ENCODE measurements at regions not wholly inside any gene's neighbourhood (a gene's known extent, or its start where the extent isn't known, plus 50 kb on each side); places are given as distances from the start of the nearest gene placed in this dataset.

DNA sequence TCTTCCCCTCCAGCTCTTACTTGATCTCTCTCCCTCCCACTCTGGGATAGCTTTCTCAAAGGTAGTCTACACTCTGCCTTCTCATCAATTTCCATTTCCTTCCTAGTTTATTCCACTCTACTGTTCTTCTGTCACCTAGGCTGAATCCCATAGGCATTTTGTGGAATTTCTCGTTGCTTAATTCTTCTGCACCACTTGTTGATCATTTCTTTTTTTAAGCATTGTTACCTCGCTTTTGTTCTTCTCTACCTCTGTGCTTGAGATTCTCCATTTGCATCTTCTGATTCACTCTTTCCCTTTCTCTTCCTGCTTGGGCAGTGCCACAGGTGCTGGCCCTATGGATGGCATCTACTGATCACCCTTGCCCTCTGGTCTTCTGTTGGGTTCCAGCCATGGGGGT lies 567.2 kb downstream of the CDH26 start:
- no peak for DNase-seq

DNA sequence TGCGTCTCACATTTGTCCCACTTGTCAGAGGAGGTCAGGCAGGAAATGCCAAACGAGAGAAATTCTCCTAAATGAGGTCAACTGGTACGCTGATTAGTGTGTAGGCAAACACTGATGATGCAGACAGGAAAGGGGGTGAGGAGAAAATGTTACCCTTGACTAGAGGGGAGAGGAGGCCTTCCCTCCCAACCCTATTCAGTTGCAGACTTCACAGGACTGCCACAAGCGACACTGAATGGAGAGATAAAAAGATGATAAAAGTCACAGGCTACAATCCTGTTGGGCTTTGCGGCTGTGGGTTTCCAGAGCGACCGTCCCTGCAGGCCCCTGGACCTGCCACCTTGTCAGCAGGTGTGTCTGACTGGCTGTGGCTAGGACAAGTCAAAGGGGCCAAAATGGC lies 569.4 kb downstream of the CDH26 start:
- no peak for DNase-seq

DNA sequence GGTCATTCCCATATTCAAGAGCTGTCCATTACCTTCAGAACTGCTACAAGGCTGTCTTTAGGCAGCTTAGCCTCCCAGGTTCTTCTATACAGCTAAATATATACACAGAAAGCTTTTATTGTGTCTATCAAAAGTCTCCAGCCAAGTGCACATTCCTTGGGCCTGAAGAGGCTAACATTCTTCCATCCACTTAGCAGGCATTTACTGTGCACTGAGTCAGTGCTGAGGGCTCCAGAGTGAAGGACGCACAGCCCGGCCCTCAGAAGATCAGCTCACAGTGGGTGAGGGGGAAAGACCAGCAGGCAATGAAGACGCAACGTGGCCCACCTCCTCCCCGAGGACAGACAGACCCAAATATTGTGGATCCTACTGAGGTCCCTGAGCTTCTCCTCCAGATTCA lies 569.9 kb downstream of the CDH26 start:
- no peak for DNase-seq

DNA sequence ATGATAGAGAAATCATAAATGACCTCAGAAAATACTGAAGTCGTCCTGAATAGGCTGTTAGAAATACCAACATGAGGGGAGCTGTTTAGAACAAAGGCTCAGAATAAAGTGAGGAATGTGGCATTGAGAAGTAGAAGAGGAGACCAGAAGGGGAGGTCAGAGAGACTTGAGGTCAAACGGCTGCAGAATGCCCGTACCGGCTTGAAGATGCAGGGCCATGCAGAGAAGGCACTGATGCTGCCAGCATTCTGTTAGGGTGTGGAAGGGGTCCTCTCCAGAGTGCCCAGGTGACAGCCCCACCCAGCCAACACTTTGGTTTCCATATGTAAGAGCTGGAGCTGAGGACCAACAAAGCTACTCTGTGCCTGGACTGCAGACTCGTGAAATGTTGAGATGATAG lies 570.9 kb downstream of the CDH26 start:
- DNase-seq, result no peak

DNA sequence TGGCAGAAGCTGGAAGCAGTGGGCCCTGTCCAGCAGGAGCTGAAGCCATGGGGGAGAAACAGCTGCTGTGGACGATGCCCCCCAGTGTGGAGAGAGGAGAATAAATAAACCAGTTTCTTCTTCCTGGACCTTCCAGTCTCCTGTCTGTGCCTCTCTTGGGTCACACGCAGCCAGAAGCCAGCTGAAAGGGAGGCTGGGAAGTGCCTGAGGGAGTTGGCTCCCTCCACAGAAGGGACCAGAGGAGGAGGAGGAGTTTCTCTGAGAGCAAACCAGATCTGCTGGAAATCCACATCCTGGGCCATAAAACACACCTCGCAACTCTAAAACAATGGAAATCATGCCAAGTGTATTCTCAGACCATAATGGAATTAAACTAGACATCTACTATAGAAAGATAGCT lies 577.0 kb downstream of the CDH26 start:
- no peak for DNase-seq

DNA sequence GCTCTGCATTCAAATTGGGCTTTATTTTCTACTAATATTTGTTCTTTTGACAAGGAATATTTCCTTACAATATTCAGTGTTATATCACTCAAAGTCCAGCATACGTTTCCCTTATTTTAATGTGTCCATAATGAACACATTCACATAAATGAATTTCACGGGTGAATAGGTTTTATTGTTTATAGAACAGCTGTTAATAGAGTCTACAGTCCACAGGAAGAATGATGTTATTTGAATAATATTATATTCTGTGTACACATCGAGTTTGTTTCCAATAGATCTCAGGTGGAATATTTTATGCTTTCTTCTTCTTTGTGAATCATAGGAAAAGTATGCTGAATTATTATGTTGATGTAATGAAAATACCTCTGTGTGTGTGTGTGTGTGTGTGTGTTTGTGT lies 582.4 kb downstream of the CDH26 start:
- DNase-seq, result no peak

DNA sequence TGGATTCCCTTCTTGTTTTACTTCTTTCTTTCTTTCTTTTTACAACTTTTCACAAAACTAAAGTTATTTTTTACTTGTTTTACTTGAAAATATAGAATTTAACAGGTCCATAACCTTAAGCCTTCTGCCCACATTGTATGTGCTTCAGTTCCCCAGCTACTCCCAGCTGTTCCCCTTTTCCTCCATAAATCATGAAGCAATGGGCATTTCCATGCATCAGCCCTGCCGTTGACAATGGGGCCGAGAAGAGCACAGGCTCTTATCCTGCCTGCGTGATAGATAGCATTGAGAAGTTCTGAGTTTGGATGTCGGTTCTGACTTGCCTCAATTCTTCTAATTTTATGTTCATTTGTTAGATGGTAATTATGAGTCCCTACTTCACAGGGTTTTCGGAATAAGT lies 583.8 kb downstream of the CDH26 start:
- no peak for DNase-seq

DNA sequence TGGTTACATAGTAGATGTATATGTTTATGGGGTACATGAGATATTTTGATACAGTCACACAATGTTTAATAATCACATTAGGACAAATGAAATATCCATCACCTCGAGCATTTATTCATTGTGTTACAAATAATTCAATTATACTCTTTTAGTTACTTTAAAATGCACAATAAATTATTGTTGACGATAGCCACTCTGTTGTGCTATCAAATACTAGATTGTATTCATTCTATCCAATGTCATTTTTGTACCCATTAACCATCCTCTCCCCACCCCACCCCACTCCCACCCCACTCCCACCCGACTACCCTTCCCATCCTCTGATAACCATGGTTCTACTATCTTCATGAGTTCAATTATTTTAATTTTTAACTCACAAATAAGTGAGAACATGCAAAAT lies 585.4 kb downstream of the CDH26 start:
- no peak for DNase-seq

DNA sequence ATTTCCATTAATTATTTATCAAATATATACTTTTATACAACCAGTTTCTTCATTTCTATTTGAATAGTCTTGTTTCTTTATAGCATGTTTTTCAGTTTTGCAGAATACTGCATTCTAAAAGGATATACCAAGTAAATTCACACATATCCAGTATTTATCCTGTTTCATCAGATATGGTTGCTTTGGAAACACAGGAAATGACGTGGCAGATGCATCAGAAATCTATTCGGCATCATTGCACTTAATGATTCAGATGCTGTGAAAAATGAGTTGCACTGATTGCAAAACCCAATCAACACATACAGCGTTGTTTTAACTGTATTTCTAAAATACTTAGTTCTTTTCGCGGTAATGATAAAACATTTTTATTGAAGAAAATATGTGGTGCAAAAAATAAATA lies 594.9 kb downstream of the CDH26 start:
- no peak for DNase-seq

DNA sequence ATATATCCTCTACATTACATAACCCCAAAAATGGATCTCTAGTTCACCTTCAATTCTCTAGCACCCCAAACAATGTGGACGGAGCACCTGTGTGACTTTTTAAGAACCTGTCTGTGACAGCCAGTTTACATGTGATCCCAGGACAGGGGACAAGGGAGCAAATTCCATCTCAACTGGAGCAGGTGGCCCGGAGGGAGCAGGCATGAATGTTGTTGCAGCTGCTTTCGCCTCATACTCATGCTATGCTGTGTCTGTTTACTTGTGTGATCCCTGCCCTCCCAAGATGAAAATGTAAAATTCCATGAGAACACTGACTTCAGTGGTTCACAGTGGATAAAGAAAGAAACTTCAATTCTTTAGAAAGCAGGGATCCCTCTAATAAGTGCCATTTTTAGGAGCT lies 600.3 kb downstream of the CDH26 start:
- no peak for DNase-seq

DNA sequence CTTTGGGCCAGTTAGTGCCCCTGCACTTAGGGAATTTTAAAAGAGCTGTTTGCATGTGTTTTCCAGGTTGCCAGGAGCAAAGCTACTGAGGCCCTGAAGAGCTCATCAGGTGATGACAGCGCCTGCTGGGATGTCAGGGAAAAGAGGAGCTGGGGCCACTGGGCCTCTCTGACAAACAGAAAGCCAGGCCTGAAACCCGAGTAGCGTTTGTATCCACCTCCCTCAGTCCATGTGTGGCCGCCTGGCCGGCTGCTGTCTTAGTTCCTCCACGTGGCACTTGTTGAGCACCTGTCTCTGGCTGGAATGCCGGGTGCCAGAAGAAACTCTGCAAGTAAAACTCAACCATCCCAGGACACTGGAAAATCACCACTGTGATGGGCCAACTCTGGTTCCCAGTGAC lies 601.2 kb downstream of the CDH26 start:
- DNase-seq, result no peak

DNA sequence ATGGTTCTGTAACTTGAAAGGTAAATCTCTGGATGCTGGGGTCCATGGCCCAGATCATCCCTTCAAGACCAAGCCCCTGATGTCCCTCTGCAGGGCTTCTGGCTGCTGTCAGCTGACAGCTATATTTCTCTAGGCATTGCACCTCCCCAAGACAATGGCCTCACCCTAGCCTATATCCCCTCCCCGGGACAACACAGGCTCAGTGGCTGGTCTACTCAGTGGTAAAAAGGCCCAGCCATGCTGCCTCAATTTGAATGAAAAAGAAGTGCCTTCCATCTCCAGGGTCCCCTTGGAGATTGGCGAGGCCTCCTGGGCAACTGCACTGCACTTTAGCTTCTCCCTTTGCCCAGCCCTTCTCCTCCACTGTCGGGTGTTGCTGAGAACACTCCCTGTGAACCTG lies 602.8 kb downstream of the CDH26 start:
- DNase-seq, result no peak

DNA sequence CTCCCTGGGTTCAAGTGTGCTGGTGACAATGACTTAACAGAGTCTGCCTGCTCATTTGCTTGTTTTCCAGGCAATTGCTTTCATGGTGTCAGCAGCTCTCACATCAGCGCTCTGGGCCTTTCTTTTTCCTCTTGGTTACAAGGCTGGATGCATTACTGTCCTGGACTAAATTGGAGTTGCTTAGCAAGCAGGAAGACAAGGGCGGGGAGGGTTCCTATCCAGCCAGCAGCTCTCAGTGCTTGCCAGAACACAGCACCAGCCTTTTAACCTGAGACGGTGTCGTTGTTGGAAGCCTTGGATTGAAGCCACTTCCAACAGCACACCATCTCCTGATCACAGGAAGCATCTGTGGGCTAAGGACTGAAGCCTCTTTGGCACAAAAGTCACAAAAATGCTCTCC lies 606.9 kb downstream of the CDH26 start:
- no peak for DNase-seq

DNA sequence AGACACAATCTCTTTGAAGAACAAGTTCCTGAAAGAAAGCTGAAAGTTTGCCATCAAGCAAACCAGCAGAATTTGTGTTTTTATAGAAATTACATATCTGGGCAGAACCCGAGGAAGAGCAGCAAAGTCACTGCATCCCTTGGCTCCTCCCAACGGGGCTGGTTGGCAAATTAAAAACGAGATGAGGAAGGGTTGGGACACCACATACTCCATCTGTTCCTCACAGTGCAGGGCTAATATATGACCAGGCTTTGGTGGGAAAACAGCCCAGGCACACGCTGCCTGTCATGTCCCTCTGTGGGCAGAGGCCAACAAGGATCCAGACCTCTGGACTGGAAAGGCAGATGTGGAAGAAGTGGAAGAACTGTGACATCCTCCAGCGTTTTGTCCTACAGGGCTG lies 607.3 kb downstream of the CDH26 start:
- no peak for DNase-seq

DNA sequence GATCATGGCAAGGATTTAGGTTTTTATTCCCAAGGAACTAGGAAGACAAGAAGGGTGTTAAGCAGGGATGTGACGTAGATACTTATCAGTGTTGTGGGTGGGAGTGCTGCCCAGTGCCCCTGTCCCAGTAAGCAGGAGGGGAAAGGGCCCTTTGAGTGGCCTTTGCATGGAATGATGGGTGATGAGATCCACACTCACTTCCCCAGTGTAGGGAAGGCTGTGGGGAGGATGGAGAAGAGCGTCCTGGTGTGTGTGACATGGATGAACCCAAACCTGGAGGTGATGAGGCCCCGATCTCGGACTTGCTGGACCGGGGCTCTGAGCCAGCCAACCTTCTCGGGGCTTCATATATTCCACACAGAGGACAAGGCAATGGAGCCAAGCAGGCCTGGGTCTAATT lies 610.9 kb downstream of the CDH26 start:
- no peak for DNase-seq

DNA sequence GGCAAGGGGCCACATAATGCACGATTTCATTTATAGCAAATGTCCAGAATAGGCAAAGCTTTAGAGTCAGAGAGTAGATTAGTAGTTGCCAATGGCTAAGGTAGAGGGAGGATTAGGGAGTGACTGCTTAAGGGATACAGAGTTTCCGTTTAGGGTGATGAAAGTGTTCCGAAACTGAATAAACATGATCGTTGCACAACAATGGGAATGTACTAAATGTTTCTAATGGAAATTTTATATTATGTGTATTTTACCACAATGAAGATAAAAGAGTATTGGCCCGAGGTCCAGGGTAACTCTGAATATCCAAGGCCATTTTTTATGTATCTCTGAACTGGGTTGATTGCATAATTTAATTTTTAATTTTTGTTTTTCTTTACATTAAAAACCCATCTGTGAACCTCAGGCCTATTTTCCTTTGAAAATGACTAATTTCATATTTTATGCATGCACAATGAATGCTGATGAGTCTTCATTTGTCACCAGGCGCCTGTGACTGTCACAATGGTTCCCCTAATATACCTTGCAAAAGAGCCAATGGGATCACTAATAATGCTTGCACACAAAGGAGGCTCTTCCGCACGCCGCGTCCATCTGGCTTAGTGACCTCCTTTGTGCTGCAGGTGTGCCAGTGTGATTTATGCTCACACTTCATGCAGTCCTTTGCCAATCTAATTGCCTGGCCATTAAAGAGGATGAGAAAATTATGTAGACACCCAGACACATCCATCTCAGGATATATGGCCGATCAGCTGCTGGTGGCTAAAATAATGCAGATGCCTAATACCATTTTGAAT lies 612.5 kb downstream of the CDH26 start:
- DNase-seq, result no peak

DNA sequence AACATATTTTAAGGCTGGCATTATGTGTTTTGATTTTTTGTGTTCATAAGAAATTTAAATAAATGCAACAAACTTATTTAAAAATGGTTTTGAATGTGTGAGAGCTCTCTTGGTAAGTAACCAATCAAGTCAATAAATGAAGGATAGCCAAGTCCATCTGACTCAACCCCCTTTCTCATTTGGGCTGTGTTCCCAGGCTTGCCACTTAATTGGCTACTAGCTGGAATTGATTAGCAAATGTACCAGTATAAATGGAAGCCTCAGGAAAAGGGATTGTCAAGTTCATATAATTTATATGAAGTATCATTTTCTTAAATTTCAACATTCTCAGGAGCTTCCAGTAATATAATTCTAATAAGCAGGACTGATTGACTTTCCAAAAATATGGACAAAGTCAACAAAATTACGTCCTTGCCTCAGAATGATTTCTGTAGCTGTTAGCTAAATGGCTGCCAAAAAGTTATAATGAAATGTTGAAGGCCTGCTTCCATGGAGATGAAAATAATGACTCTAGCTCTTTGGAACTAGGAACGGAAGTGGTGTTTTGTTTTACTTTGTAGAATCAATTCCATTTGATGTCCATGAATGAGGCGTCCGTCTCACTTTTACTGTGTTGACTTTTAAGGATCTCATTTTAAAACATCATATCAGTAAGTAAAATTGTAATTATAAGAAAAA lies 614.9 kb downstream of the CDH26 start:
- no peak for DNase-seq

DNA sequence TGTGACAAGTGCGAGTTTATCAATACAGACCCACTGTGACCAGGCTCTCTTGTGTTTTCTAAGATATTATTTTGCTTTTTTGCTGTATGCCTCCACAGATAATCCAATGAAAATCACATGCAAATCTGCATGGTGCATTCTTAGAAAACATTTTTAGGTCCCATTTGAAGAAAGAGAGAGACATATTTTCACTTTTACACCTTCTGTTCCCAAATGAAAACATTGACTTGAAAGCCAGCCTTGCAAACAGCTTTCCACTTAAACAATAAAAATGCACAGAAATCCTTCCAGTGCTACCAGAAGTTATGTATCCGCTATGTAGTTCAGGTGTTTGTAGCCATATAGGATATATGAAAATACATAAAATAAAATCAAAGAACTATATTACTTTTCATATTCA lies 618.0 kb downstream of the CDH26 start:
- no peak for DNase-seq

DNA sequence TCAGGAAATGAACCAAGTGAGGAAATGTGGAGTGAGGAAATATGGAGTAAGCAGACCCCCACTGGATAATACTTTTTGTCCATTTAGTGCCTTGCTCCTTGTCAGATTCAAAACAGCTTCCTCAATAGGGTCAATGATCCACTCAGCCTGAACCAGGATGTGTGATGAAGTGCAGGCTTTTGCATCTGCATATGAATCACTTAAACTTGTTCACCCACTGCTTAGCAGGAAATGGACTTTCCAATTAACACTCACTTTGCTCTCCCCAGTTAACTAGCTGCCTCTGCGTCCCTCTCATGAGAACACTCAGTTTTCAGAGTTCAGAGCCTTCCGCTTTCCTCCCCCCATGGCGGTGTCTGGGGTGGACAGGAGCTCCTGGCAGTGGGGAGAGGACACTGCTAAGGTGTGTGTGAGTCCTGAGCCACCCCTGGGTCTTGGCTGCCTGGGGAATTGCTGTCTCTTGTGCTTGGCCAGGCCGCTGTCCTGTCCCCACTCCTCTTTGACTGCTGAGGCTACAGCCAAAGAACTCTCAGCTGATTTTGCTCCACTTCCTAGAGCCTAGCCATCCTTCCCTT lies 621.8 kb downstream of the CDH26 start:
- DNase-seq, result no peak

DNA sequence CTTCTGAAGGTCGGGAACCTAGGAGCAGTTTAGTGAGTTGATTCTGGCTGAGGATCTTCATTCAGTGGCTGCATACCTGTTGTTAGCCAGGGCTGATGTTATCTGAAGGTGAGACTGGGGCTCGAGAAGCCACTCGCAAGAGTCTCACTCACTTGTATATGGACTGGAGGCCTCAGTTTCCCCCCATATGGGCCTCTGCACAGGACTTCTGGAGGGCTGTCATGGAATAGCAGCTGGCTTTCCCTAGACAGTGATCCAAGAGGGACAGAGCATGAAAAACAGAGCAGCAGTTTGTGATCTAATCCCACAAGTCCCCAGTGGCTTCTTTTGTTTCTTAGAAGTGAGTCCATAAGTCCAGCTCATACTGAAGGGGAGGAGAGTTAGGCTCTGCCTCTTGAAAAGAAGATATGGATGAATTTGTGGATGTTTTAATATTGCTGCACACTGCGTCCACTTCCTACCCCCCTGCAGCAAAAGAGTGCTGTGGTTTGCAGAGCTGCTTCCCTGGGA lies 623.4 kb downstream of the CDH26 start:
- no peak for DNase-seq

DNA sequence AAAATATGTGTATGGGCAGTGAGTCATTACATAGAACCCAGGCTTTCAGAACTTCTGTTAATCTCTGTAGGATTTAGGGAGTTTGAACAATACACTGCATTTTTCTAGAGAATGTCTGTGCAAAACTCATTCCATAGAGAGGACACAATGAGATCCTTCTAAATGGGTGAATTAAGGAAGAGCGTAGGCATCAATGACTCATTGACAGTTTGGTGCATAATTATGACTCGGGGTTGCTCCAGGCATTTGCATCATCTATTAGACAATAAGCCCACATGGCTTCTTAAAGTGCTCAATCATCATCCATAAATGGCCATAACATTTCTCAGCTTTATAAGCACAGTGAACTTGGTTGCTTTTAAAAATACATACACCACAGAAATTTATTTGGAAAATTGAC lies 625.5 kb downstream of the CDH26 start:
- no peak for DNase-seq

DNA sequence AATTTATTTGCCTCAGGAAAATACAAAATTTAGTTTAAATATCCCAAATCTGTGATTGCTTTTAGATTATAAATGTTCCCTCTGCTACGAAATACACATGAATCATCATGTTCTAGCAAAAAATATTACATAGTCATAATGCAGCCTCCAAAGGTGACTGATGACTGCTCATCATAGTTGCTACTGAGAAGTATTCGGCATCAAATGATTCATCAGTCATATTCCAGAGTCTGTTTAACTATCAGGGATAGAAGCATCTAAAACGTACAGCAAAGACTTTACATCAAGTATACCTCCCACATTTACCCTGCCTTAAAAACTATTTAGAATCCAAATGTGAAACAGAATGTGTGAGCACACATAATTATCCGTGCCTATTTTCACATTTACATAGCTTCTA lies 626.0 kb downstream of the CDH26 start:
- DNase-seq, result no peak

DNA sequence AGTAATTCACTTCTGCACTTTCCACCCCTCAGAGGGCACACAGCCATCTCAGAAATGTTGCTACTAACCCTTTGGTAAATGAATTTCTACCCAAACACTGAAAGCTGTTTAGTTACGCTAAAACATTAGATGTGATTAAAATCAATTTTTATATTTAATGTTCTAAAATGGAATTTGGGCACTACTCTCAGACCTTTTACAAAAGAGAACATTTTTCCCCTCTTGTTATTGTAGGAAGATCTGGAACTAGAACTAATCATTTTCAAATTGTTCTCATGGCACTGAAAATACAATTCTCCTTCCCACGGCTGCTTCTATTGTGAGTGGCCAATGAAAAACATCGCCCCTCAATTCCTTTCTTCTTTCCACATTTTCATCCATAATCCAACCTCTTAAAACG lies 627.4 kb downstream of the CDH26 start:
- DNase-seq, result no peak

Measured in effector CD4-positive, alpha-beta T cell (primary cell).